GM21526 (cell line): ENCODE measurements at regions not wholly inside any gene's neighbourhood (a gene's known extent, or its start where the extent isn't known, plus 50 kb on each side); places are given as distances from the start of the nearest gene placed in this dataset.

Experiments
- ATAC-seq: cut with Tn5 transposase; IDR thresholded peaks from one replicate; pipeline ENCODE4 v1.9.1; 2021; ENCODE audit warnings: moderate library complexity; ENCODE audit not compliant: unreplicated experiment, low FRiP score

- ATAC-seq, result no peak
These were observed 151.2 kb upstream of the TNR start for GRCh38 chr1:175894581-175894980.

GRCh38 chr1:175893192-175893591, 149.8 kb upstream of the TNR start:
- ATAC-seq, result no peak

GRCh38 chr1:175892686-175893085, 149.3 kb upstream of the TNR start:
- no peak for ATAC-seq

GRCh38 chr1:175891783-175892309, 148.5 kb upstream of the TNR start:
- no peak for ATAC-seq

GRCh38 chr1:175890958-175891357, 147.6 kb upstream of the TNR start:
- ATAC-seq, result no peak

GRCh38 chr1:175889848-175890247, 146.5 kb upstream of the TNR start:
- no peak for ATAC-seq

GRCh38 chr1:175888996-175889395, 145.6 kb upstream of the TNR start:
- no peak for ATAC-seq

GRCh38 chr1:175887981-175888428, 144.6 kb upstream of the TNR start:
- ATAC-seq, result peak; percentile 87

GRCh38 chr1:175887521-175887920, 144.1 kb upstream of the TNR start:
- ATAC-seq, result peak; percentile 12

- ATAC-seq, result no peak
These were observed 141.9 kb upstream of the TNR start for GRCh38 chr1:175885326-175885725.

- no peak for ATAC-seq
These were observed 141.0 kb upstream of the TNR start for GRCh38 chr1:175884369-175884768.

GRCh38 chr1:175882192-175882591, 138.8 kb upstream of the TNR start:
- ATAC-seq, result no peak

- no peak for ATAC-seq
These were observed 138.0 kb upstream of the TNR start for GRCh38 chr1:175881246-175881976.

GRCh38 chr1:175878775-175879174, 135.4 kb upstream of the TNR start:
- no peak for ATAC-seq

- ATAC-seq, result no peak
These were observed 134.7 kb upstream of the TNR start for GRCh38 chr1:175877939-175878737.

- ATAC-seq, result no peak
These were observed 132.2 kb upstream of the TNR start for GRCh38 chr1:175875556-175875955.

- no peak for ATAC-seq
These were observed 130.7 kb upstream of the TNR start for GRCh38 chr1:175874081-175874480.

GRCh38 chr1:175873290-175873935, 130.0 kb upstream of the TNR start:
- ATAC-seq, result no peak

- ATAC-seq, result no peak
These were observed 129.2 kb upstream of the TNR start for GRCh38 chr1:175872588-175872987.

- no peak for ATAC-seq
These were observed 128.3 kb upstream of the TNR start for GRCh38 chr1:175871647-175872046.

- no peak for ATAC-seq
These were observed 126.8 kb upstream of the TNR start for GRCh38 chr1:175870217-175870616.
